ENCODE measurements at regions not wholly inside any gene's neighbourhood (a gene's known extent, or its start where the extent isn't known, plus 50 kb on each side); places are given as distances from the start of the nearest gene placed in this dataset.
"Not testable (repeated sequence)": the region's sequence is repeated elsewhere in the genome, so short reads cannot be mapped to it uniquely, and the experiment has no call there.

DNA sequence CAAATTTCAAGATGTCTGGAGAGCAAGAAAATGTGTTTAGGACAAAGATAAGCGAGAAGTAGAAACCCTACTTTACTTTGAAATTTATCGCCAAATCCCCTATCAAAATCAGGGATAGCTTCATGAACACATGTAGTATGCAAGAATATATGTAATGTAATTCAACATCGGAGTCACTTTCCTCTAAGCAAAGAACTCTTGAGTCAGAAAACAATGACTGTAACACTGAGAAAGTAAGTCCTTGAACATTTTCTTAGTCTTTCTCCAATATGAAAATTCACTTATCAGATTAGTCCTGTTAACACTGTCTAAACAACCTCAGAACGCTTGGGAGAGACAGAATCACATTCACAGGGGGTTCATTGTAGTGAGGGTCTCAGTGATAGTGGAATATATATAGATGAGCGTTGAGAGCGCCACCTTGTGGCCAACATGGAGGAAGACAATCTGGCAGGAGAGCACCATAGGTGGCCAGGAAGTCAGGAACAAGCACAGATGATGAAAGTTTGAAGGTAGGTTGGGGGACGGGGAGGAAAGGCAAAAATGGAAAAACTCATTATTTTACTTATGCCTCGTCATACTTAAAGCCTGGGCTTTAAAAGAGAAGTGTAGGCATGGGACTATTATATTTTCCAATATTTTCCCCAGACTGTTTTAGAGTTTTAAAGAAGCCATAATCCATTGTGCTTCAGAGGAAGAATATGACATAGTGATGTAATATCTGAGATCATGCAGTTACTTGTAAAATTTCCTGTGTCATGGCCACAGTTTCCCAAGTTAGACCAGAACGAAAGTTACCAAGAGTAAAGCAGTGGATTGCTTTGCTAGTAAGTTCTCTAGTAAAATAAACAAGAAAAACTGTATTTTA lies 115.5 kb upstream of the GNAI1 start:
- intact Hi-C loops (cut with micrococcal nuclease): loop anchor here (1.0 kb wide), 3 partner anchors 213 to 747 kb away; no protein-coding TSS in a partner anchor

DNA sequence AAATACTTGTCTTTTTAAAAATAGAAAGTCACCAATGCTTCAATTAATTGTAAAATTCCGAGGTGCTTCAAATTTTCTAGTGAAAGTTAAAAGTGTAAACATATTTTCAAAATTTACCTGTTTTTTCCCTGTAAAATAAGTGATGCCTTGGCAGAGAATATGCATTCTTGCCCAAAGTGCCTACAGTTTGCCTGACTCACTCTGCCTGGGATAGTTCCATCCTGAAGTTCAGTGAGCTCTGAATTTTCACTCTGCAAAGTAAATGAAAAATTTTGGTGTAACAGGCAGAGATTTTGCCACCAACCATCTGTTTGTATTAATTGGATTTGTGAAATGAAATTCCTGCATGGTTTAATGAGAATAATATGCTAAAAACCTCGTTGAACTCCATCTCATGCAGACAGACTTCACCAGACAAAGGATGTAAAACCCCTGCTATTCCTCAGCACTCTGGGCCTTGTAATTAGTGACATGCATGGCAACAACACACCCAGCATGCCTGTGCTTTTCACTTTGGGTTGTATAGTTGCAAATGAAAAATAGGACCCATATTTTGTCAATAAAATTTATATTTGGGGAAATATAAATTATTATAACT lies 117.4 kb upstream of the GNAI1 start:
- intact Hi-C loops (cut with micrococcal nuclease): no loop called here

DNA sequence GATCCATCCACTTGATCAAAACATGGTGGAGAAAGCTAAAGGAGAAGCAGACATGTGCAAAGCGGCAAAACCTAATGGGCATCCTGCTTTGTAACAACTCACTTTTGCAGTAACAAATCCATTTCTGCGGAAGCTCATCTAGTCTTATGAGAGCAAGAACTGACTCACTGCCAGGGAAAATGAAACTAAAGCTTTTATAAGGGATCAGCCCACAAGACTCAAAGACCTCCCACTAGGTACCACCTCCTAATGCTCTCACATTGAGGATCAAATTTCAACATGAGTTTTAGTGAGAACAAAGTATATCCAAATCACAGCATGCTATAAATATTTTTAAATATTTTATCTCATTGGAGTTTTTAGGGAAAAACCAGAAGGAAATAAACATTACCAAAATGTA lies 120.1 kb upstream of the GNAI1 start:
- intact Hi-C loops (cut with micrococcal nuclease): no loop called here

DNA sequence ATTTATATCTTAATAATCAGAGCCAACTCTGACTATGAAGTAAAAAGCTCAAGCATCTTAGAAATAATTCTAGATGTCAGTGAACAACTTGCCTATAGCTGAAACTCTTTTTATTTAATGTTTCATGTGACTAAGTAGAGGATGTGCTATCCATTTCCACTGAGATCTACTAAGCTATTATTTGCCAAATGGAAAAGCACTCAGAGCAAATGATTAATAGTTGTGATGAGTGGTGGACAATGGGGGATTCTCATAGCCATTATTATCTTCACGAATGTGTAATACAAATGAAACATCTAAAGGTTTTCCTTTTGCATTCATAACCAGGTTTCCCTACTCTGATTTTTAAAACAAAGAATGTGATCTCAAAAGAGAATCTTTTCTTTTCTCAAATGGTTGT lies 126.6 kb upstream of the GNAI1 start:
- intact Hi-C loops (cut with micrococcal nuclease): no loop called here

DNA sequence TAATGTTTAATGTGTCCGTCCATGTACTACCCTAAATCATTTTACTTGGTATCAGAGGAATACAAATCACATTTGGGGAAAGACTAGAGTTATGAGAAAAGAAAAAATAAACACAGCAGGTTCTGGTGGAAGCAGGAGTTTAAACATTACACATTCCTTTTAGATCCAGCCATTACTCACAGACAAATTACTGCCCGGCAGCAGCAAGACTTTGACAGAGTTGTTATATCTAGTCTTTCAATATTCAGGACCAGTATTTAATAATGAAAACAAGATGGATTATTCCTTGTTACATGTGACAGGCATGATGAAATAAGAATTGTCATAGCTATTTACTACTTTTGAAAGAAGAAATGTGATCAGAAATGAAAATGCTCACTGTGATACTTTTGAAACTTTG lies 131.8 kb upstream of the GNAI1 start:
- intact Hi-C loops (cut with micrococcal nuclease): no loop called here

DNA sequence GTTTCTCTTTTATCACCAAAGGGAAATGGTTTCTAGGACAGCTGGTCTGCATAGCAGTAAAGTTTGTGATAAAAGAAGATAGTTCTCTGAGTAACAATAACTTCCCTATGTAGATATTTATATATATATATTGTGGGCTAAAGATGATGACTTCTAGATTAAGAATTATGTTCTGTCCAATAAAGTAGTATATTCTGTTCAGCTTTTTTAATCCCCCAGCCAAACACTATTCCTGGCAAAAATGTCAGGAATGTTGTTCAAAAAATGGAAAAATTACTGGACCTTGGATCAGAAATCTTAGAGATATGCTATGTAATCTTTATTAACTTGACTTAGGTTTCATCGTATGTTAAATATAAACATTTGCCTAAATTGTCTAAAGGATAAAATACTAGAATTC lies 136.3 kb upstream of the GNAI1 start:
- intact Hi-C loops (cut with micrococcal nuclease): no loop called here

DNA sequence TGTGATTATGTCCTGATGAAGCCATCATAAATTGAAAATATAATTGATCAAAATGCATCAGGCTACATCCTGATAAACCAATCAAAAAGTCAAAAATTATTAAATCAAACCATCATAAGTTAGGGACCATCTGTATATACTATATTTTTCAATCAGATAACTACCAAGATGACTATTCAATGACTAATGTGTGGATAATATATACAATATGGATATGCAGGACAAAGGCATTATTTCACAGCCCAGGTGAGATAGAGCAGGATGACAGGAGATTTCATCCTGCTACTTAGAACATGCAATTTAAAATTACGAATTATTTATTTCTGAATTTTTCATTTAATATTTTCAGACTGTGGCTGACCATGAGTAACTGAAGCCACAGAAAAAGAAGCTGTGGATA lies 137.3 kb upstream of the GNAI1 start:
- intact Hi-C loops (cut with micrococcal nuclease): no loop called here

DNA sequence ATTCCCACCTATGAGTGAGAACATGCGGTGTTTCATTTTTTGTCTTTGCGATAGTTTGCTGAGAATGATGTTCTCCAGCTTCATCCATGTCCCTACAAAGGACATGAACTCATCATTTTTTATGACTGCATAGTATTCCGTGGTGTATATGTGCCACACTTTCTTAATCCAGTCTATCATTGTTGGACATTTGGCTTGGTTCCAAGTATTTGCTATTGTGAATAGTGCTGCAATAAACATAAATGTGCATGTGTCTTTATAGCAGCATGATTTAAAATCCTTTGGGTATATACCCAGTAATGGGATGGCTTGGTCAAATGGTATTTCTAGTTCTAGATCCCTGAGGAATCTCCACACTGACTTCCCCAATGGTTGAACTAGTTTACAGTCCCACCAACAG lies 138.9 kb upstream of the GNAI1 start:
- intact Hi-C loops (cut with micrococcal nuclease): not testable (repeated sequence)

DNA sequence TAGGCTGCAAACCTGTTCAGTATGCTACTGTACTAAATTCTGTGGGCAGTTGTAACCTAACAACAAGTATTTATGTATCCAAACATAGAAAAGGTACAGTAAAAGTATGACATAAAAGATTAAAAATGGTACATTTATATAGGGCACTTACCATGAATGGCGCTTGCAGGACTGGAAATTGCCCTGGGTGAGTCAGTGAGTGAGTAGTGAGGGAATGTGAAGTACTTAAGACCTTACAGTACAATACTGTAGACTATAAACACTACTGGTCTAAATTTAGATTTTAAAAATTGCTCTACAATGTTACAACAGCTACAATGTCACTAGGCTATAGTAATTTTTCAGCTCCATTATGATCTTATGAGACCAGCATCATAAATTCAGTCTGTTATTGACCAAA lies 146.0 kb upstream of the GNAI1 start:
- intact Hi-C loops (cut with micrococcal nuclease): no loop called here

DNA sequence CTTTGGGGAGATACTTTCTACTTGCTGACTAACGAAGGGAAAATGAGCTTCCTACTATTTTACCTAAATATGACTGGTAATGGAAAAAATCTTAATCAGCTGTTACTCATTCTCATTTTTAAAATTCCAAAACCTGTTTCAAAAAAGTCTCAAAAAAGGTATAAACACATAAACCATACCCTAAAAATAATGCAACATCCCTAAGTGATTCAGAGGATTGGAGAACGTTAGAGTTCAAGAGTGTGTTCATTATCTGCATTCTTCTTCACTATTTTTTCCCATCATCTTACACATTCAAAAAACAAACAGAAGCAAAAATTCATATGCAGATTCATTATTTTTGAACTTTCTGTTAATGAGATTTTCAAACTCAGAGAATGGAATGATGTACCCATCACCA lies 150.4 kb upstream of the GNAI1 start:
- intact Hi-C loops (cut with micrococcal nuclease): no loop called here

DNA sequence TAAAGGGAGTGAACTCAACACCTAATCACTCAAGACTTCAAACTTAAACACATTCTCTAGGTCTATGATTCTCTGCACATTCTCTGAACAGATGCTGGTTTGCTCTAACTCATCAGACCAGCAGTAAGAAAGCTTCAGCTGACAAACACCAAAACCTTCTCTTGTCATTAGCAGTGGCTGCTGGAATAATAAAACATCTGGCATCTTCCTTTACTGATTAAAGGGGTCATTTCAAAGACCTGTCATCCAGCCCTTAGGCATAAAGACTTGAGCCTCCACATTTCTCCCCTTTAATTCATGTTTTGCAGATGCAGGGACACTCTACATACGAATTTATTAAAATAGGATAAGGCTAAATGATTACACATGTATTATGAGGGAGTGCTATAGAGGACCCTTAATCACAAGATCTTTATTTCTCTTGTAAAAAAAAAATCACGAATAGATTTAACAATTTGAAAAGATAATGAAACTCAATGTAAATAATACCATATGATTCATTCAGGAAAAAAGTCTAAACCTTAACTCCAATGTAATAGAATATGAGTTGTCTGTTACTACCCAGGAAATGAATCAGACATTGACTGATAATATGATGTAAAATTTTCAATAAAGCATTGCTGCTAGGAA lies 152.4 kb upstream of the GNAI1 start:
- intact Hi-C loops (cut with micrococcal nuclease): no loop called here

DNA sequence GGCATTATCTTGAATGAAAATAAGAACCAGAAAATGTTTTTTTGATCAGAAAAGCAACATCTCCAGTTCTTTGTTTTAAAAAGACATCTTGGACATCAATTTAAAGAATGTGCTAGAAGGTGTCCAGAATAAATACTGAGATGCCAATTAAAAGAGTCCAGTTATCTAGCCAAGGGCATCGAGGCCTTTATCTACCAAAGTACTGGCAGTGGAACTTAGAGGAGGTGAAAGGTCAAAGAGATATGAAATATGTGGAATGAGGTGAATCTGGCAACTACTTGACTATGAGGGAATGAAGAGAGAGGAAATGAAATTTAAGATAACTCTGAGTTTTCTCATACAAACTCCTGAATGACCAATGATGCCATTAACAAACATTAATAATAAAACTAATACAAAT lies 154.3 kb upstream of the GNAI1 start:
- intact Hi-C loops (cut with micrococcal nuclease): no loop called here

DNA sequence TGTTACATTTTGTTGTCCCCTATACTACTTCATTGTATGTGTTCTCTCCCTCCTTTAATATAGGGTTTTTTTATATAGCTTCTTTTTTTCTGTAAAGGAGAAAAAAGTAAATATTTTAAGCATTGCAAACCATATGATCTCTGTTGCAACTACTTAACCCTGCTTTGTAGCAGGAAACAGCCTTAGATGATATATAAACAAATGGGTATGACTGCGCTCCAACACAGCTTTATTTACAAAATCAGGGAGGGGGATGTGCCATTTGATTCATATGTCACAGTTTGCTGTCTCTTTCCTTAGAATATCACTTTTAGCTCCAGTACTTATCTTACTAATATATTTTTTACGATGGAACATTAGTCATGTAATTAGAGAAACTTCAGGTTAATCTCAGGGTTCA lies 155.2 kb upstream of the GNAI1 start:
- intact Hi-C loops (cut with micrococcal nuclease): no loop called here

DNA sequence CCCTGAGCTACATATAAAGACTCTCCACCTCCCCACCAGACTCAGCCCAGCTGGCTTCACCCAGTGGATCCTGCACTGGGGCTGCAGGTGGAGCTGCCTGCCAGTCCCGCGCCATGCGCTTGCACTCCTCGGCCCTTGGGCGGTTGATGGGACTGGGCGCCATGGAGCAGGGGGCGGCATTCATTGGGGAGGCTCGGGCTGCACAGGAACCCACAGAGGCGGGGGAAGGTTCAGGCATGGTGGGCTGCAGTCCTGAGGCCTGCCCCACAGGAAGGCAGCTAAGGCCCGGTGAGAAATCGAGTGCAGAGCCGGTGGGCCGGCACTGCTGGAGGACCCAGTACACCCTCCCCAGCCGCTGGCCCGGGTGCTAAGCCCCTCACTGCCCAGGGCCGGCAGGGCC lies 157.2 kb upstream of the GNAI1 start:
- intact Hi-C loops (cut with micrococcal nuclease): no loop called here

DNA sequence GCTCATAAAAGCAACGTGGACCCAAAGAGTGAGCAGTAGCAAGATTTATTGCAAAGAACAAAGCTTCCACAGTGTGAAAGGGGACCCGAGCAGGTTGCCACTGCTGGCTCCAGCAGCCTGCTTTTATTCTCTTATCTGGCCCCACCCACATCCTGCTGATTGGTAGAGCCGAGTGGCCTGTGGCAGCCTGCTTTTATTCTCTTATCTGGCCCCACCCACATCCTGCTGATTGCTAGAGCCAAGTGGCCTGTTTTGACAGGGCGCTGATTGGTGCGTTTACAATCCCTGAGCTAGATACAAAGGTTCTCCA lies 158.0 kb upstream of the GNAI1 start:
- intact Hi-C loops (cut with micrococcal nuclease): not testable (repeated sequence)

DNA sequence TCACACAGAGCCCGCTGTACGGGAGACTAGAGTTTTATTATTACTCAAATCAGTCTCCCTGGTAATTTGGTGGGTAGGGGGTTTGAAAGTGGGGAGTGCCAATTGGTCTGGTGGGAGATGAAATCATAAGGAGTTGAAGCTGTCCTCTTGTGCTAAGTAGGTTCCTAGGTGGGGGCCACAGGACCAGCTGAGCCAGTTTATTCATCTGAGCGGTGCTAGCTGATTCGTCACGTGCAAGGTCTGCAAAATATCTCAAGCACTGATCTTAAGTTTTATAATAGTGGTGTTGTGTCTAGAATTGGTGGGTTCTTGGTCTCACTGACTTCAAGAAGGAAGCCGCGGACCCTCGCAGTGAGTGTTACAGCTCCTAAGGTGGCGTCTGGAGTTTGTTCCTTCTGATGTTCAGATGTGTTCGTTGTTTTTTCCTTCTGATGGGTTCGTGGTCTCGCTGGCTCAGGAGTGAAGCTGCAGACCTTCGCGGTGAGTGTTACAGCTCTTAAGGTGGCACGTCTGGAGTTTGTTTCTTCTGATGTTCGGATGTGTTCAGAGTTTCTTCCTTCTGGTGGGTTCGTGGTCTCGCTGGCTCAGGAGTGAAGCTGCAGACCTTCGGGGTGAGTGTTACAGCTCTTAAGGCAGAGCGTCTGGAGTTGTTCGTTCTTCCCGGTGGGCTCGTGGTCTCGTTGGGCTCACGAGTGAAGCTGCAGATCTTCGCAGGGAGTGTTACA lies 158.5 kb upstream of the GNAI1 start:
- intact Hi-C loops (cut with micrococcal nuclease): not testable (repeated sequence)

DNA sequence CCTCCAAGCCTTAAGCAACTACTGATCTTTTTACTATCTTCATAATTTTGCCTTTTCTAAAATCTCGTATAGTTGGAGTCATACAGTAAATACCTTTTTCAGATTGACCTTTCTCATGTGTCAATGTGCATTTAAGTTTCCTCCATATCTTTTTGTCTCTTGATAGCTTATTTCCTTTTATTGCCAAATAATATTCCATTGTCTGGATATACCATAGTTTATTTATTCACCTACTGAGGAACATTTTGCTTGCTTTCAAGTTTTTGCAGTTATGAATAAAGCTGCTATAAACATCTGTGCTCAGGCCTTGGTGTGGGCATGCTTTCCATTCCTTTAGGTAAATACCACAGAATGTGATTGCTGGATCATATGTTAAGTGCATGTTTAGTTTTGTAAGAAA lies 161.2 kb upstream of the GNAI1 start:
- intact Hi-C loops (cut with micrococcal nuclease): no loop called here

DNA sequence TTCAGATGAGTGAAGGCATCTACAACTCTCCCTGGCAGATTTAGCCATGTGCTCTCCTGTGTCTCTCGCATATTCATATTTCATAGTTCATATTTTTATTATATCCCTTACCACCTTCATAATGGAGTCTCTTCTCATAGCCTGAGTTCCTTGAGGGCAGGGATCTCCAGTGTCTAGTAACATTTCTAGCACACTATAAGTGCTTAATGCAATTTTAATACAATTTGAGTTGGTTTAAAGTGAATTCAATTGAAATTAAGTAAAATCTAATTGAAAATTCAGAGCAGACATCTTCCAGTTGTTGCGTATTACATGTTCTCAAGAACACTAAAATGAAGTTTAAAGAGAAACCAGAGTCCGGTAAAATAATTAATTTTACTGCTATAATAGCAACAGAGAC lies 163.6 kb upstream of the GNAI1 start:
- intact Hi-C loops (cut with micrococcal nuclease): no loop called here

DNA sequence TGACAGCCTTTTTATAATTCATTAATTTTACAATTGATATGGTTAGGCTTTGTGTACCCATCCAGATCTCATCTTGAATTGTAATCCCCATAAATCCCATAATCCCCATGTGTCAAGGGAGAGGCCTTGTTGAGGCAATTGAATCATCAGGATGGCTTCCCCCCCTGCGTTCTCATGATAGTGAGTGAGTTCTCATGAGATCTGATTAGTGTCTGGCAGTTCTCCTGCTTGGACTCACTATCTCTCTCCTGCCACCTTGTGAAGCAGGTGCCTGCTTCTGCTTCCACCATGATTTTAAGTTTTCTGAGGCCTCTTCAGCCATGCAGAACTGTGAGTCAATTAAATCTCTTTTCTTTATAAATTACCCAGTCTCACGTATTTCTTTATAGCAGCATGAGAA lies 165.7 kb upstream of the GNAI1 start:
- intact Hi-C loops (cut with micrococcal nuclease): no loop called here

DNA sequence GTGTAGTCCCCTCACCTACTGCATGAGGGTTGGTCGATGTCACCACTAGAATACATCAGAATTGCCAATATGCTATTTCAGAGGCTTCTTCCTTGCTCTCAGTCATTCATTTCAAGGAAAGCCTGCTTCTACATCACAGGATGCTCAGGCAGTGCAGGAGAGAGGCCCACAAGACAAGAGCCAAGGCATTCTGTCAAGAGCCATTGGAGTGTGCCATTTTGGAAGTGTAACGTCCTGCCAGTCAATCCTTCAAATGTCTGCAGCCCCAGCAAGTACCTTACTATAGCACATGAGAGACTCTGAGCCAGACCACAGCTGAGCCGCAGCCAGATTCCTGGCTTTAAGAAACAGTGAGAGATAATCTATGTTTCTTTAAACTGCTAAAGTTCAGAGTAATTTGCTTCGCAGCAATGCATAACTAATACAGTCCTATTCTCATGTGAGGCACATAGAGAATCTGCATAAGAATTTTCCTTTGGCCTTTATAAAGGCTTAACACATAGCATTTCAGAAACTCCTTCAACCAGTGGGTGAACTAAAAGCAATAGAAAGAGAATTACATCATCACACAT lies 166.5 kb upstream of the GNAI1 start:
- intact Hi-C loops (cut with micrococcal nuclease): no loop called here

DNA sequence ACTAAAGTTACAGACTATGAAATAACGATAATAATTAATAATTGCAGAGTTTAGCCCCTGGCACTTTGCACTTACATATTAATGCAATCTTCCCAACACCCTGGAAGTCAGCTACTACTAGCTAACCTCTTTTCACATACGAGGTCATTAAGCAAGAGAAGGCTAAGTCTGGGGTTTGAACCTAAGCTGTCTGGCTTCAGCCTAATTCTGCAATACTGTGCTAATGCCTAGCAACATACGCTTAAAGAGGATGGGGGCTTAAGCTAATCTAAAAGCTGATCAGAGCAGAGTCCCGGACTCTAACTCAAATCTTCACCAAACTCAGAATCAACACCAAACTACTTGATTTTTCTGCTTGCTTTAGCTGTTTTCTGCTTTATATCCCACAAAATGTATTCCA lies 168.7 kb upstream of the GNAI1 start:
- intact Hi-C loops (cut with micrococcal nuclease): no loop called here

DNA sequence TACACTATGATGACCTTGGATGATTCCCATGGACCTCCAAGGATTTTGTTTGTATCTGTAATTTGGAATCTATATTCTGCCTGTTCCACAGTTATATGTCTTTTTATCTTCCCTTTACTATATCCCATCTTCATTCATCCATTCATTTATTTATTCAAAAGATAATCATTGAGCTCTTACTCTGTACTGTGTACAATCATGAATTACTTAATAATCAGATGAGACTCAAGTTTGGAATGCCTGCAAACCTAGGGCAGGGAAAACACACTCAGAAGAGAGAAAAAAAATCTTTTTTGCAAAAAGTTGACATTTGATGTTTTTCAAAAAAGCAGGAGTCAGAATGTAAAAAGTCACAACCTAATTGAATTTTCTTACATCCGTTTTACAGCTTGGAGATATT lies 170.2 kb upstream of the GNAI1 start:
- intact Hi-C loops (cut with micrococcal nuclease): no loop called here
